NCI-H1694 treated with DMSO at 0.1 percent for 48 hours (cell line): ENCODE measurements at regions not wholly inside any gene's neighbourhood (a gene's known extent, or its start where the extent isn't known, plus 50 kb on each side); places are given as distances from the start of the nearest gene placed in this dataset.
"Not testable (repeated sequence)": the region's sequence is repeated elsewhere in the genome, so short reads cannot be mapped to it uniquely, and the experiment has no call there.

Source experiments
- DNase-seq: peaks from one replicate; lab custom pipeline; 2025; lab: John Stamatoyannopoulos, UW

- DNase-seq = not testable (repeated sequence)
Measured at GRCh38 chr1:116298213-116298579, 74.8 kb upstream of the ATP1A1 start.

- no peak for DNase-seq
Measured at GRCh38 chr1:116298746-116299145, 74.3 kb upstream of the ATP1A1 start.

GRCh38 chr1:116299248-116299647, 73.8 kb upstream of the ATP1A1 start:
- no peak for DNase-seq

- no peak for DNase-seq
Measured at GRCh38 chr1:116302281-116302680, 70.8 kb upstream of the ATP1A1 start.

GRCh38 chr1:116306102-116306501, 66.9 kb upstream of the ATP1A1 start:
- DNase-seq = no peak

GRCh38 chr1:116306840-116307442, 66.1 kb upstream of the ATP1A1 start:
- no peak for DNase-seq

GRCh38 chr1:116308276-116308675, 64.8 kb upstream of the ATP1A1 start:
- DNase-seq = no peak

- no peak for DNase-seq
Measured at GRCh38 chr1:116309090-116309870, 63.8 kb upstream of the ATP1A1 start.

- no peak for DNase-seq
Measured at GRCh38 chr1:116310180-116310579, 62.9 kb upstream of the ATP1A1 start.

GRCh38 chr1:116311193-116311592, 61.9 kb upstream of the ATP1A1 start:
- DNase-seq = no peak

- no peak for DNase-seq
Measured at GRCh38 chr1:116311756-116312680, 61.0 kb upstream of the ATP1A1 start.

- DNase-seq = no peak
Measured at GRCh38 chr1:116312681-116313069, 60.4 kb upstream of the ATP1A1 start.

GRCh38 chr1:116313776-116314175, 59.3 kb upstream of the ATP1A1 start:
- DNase-seq = no peak

- DNase-seq = no peak
Measured at GRCh38 chr1:116314305-116314919, 58.6 kb upstream of the ATP1A1 start.

GRCh38 chr1:116316373-116316772, 56.7 kb upstream of the ATP1A1 start:
- DNase-seq = no peak

- no peak for DNase-seq
Measured at GRCh38 chr1:116318897-116319296, 54.1 kb upstream of the ATP1A1 start.

GRCh38 chr1:116320874-116321273, 52.2 kb upstream of the ATP1A1 start:
- DNase-seq = no peak

- no peak for DNase-seq
Measured at GRCh38 chr1:116321766-116322175, 51.3 kb upstream of the ATP1A1 start.

- no peak for DNase-seq
Measured at GRCh38 chr1:116322752-116323405, 50.2 kb upstream of the ATP1A1 start.
